DMS79 treated with DMSO at 0.1 percent for 48 hours (cell line): ENCODE measurements at regions not wholly inside any gene's neighbourhood (a gene's known extent, or its start where the extent isn't known, plus 50 kb on each side); places are given as distances from the start of the nearest gene placed in this dataset.
"Not testable (repeated sequence)": the region's sequence is repeated elsewhere in the genome, so short reads cannot be mapped to it uniquely, and the experiment has no call there.

Experiments
- DNase-seq: peaks from one replicate; lab custom pipeline; 2025; lab: John Stamatoyannopoulos, UW

GRCh38 chr1:198977909-198978308, 339.1 kb downstream of the PTPRC start:
- DNase-seq: no peak

GRCh38 chr1:198978523-198978922, 339.7 kb downstream of the PTPRC start:
- no peak for DNase-seq

- no peak for DNase-seq
Observed at GRCh38 chr1:198986036-198986435, 347.2 kb downstream of the PTPRC start.

DNA sequence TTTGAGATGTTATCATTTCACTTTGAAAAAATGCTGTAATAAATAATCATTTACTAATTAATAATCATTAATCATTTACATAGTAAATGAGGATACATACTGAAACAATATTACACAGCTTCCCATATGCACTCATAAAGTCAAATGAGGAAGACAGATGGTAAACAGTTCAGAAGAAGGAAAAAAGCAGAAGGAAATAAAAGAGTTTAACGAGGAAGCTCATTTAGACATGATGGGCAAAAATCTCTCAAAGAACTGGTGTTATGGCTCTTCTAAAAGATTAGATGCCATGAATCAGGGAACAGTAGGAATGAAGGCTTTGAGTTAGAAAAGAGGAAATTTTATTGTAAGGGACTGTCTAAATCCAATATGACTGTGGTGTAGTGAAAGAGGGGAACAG, 347.6 kb downstream of the PTPRC start:
- DNase-seq: no peak

DNA sequence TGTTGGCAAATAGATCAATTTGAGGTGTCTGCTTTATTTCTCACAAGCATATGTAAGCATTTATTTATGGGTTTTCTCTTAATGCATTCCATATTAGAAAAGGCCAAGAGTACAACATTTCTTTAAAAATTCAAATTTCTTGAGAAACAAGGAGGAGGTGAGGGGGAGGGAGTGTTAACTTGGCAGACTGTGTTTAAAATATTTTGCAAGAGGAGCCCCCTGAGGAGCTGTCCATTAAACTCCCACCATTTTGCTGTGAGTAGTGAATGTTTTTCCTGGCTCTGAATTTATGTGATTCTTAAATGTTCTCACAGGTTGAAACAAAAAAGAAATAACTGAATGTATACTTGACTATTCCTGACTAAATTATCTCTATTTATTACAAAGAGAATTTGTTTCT, 363.8 kb downstream of the PTPRC start:
- DNase-seq: no peak

- no peak for DNase-seq
Observed at GRCh38 chr1:199007423-199007822, 368.6 kb downstream of the PTPRC start.

- DNase-seq: no peak
Observed at GRCh38 chr1:199009447-199009846, 370.6 kb downstream of the PTPRC start.

DNA sequence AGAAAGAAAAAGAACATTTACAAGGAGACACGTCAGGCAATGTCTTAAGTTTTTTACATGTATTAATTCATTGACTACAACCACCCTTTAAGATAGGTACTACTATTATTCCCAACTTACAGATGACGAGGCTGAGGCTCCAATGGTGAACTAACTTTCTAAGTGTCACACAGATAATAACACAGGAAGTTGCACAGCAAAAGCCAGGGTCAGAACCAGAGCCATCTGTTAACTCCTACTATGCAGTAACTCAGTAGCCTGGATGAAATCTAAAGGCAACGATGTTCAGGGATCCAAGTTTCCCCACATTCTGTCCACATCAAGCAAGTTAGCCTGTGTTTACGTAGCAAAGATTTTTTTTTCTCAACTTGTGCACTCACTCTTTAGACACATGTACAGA, 371.7 kb downstream of the PTPRC start:
- DNase-seq: no peak

DNA sequence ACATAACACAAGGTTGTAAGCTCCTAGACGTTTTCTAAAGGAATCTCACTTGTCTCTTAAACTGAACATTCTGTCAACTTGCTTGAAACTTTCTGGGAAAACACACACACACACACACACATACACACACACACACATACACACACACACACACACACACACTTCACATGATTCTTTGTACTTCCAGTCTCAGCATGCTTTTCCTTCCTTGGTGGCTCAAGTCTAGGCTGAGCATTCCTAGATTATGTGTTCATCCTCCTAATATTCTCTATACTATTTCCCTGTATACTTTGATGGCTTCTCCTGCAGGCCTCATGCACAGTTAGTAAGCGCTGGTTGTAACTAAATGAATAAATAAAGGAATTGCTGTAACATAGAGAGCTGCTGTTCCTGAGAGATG, 372.1 kb downstream of the PTPRC start:
- DNase-seq: no peak

DNA sequence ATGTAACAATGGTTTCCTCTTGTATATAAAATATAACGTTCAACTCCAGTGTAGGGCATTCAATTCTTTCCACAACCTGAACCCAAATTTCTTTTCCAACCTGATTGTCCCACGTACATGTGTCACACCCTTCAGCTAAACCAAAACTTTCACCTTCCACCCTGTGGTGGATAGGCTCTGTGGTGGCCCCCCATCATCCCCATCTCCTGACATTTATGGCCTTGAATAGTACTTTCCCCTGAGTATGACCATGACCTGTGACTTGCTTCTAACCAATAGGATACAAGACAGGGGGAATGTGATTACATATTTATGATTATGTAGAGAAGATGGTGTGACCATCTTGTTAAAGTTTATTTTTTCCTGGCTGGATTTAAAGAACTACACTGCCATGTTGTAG, 377.0 kb downstream of the PTPRC start:
- no peak for DNase-seq

DNA sequence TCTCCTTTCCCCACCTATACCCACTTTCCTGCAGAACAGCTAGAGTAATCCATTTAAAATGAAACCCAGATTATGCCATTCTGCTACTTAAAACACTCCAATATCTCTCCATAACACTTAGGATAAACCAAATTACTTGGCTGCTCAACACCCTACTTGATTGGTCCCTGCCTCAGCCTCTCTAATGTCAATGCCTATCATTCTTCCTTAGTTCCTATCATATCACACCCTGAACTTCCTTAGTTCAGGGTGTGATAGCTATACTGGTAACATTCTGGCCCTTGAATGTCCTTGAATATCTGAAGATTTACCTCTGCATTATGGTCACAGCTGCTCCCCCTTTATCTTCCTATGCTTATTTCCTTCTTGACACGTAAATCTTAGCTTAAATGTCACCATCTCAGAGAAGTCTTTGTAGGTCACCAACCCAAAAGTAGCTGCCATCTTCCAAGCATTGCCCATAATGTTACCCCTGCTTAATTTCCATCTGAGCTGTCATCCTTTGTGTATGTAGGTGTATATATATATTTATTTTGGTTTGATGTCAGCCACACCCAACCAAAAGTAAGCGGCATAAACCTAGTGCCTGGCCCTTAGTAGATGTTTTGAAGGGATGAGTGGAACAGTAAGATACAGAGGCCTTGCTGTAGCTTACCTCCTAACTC, 379.8 kb downstream of the PTPRC start:
- DNase-seq: no peak

DNA sequence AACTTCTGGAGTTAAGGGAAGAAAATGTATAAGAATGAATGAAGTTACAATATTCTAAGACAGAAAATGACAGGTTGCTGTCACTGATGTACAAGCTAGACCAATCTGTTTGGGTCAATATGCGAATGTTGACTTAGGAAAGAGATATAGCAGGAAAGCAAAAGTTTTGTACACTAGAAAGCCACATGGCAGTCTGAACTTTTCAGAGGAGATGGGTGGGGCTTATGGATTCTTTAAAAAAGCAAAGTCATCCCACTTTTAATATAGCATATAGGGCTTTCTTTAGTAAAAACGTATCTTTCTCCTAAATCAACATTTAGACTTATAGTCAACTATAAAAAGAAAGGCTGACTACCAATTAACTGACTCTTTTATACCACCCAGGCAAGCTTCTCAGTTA, 381.2 kb downstream of the PTPRC start:
- DNase-seq: no peak

- DNase-seq: no peak
Observed at GRCh38 chr1:199020904-199021303, 382.1 kb downstream of the PTPRC start.

DNA sequence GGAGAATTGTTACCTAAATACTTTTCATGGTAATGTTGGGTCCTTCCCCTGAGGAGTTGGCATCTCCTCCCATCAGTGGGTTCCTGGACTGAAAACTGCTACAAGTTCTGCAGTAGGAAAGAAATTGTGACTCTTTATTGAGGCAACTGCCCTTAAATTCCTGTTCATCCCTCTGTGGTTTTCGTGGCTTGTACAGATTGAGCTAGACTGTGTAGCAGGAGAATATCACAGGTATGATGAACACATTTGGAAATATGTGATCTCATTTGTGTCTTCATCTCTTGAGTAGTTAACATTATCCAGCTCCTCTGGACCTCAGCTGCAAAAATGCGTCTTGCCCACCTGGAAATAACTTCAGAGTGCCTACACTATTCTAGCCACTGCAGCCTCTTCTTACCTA, 390.6 kb downstream of the PTPRC start:
- DNase-seq: no peak

DNA sequence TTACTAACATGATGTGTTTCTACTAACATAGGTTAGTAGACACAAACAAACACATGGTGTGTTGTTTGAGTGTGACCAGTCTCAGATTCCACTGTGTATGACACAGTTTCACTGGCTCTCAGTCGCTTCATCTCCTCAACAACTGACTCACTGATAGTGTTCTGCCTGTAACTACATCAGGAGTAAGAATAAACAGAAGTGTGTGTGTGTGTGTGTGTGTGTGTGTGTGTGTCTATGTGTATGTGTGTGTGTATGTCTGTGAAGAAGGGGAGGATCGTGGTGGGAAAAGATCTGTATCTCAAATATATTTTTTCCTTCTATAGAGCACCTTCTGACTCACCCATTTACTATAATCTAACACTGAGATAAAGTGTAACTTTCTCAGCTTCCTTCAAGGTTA, 391.0 kb downstream of the PTPRC start:
- no peak for DNase-seq

- DNase-seq: not testable (repeated sequence)
Observed at GRCh38 chr1:199030541-199030940, 391.7 kb downstream of the PTPRC start.

GRCh38 chr1:199031170-199031569, 392.3 kb downstream of the PTPRC start:
- not testable (repeated sequence) for DNase-seq

GRCh38 chr1:199032479-199032878, 393.6 kb downstream of the PTPRC start:
- DNase-seq: not testable (repeated sequence)

DNA sequence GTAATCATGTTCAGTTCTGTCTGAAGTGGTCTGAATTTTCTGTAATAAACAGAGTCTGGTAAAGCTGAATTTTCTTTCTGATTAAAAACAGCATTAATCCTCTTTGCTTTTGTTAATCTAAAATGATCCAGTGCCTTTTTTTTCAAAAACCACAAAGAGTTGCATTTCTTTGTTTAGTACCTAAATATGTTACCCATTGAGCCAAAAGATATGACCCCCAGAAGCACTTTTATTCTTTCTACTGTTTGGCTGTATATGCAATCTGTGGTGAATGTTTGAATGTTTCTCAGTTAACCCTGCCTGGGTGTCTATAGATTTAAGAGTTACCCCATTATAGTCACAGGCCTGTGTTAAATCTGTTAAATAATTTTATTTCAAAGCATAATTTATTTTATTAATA, 394.8 kb downstream of the PTPRC start:
- DNase-seq: no peak

DNA sequence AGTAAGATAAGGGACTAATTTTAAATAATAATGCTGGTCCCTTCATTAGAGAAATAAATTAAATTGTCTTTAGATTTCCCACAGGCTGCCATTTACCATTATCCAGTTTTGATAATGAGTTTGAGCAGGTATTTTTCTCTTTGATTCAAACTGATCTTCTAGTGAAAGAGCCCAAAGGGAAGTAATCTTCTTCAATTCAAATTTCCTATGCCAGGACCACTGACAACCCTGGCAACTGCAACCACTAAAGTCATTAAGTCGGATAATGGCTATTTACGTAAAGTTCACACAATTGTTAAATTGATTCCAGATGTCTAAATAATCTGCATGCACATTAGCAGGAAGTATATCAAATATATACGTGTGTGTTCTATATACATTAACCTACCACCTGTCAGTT, 399.3 kb downstream of the PTPRC start:
- DNase-seq: no peak

DNA sequence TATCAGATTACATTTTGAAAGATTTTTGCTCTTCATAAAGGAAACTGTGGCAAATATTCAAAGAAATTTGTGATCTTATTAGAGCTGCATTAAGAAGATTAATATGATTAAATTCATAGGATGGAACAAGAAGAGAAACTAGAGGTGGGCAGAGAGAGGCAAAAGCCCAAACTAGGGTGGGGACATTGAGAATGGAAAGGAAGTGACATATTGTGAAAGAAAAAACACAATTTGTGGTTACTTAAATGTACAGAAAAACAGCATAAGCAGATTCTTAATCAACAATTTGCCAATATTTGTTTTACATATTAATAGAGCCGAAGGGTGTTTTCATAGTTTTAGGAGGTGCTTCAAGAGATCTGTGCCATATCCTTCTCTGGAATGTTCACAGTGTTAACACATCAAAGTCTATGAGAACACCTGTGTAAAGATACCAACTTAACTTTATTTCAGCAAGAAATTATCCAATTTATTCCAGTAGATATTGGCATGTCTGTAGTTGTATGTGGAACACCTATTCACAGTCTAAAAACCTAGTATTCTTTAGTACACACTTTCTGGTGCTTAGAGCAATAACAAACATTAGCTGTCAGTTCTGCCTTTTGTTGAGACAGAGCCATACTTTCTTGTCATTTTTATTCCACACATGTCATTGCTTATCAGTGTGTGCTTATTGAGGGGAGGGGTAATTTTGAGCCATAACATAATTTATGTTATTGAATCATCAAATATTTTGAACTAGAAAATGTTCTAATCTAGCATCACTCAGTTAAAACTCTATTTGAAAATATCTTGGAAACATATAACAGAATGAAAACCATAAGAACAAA, 401.5 kb downstream of the PTPRC start:
- DNase-seq: no peak

- DNase-seq: no peak
Observed at GRCh38 chr1:199041173-199041914, 402.5 kb downstream of the PTPRC start.

DNA sequence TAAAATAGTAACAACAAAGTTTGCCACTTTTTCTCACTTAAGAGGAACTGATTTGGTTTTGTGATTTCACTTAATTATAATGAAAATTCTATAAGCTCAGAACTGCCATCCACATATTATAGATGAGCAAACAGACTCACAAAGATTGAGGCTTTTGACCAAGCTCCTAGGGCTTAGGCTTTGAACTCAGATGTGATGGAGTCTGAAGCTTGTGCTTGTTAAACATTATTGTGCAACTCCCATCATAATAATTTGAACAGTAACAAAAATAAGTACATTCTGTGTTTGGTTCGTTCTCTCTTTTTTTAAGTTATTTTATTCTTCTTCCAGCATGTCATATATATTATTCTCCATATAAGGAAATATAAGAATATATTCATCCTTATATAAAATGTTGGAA, 403.4 kb downstream of the PTPRC start:
- no peak for DNase-seq
